ENCODE measurements at regions not wholly inside any gene's neighbourhood (a gene's known extent, or its start where the extent isn't known, plus 50 kb on each side); places are given as distances from the start of the nearest gene placed in this dataset.

DNA sequence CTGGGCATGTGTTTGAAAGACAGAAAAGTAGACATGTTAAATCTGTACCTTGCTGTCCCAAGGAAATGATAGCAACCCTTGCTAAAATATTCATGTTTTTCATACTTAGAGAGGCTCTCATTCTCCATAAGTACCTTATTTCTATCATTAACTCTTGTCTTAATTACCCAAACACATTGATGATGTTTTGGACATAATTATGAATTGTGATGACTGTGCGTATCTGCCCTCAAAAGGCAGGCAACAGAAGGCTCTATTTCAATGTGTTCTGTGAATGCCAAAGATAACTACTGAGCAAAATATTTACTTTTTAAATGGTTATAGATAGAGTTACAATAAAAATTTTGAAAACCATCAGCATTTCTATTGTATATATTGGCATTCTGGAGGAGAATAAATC, 1263.8 kb downstream of the ZPLD1 start (continued):
- no peak for TF ChIP-seq ETV6 (conservative IDR thresholded peaks at IDR 0.05 in 1 of 2, IDR thresholded peaks at IDR 0.05 in 1 of 2; ENCODE audit: borderline replicate concordance in 1 of 2, low read depth in 1 of 2)
- TF ChIP-seq POU2F2 (IDR thresholded peaks at IDR 0.05; ENCODE audit: borderline replicate concordance, low read depth, low read length), result no peak
- no peak for TF ChIP-seq FOS (IDR thresholded peaks at IDR 0.05; ENCODE audit: borderline replicate concordance, extremely low read depth, insufficient read length)
- no peak for TF ChIP-seq RB1 (IDR thresholded peaks at IDR 0.05; ENCODE audit: borderline replicate concordance)
- no peak for TF ChIP-seq BMI1 (IDR thresholded peaks at IDR 0.05; ENCODE audit: borderline replicate concordance)
- TF ChIP-seq RUNX3 (IDR thresholded peaks at IDR 0.05; ENCODE audit: low read length), result no peak
- no peak for TF ChIP-seq RAD51 (IDR thresholded peaks at IDR 0.05)

DNA sequence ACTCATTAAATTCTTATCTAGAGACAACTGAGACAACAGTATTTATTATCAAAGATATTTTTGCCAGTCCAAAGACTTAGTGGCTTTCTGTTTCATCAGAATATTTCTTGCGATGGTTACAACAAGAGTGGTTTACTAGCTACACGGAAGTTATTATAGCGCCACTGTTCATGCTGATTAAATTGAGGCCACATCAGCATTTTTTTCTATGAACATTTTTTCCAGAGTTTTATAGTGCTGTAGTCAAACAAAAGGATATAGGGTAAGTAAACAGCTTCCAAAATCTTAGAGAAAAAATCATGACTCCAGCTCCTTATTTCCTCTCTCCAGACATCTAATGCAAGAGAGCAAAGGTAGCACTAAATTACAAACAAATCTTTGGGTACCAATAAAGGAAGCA, 1264.4 kb downstream of the ZPLD1 start:
- SMC1A ChIA-PET (ENCODE audit: uncharacterized antibody, unreplicated experiment), result no interaction called here
- TF ChIP-seq JUND (IDR thresholded peaks at IDR 0.05; ENCODE audit: low read depth, low read length) (no peak), MXI1 (IDR thresholded peaks at IDR 0.05; ENCODE audit: low read depth, low read length) (no peak)
- H3K27me3 ChIP-seq (replicated peaks in 1 of 2; ENCODE audit: control insufficient read depth in 2 of 2, insufficient read depth in 2 of 2, low read length in 1 of 2), result no peaks in the 10 kb centered on the region
- CTCF ChIA-PET, result interaction anchor here (1.6 kb wide), 1 partner anchor 160 kb away, joined by 4 read pairs; no protein-coding TSS in a partner anchor
- H3K9me3 ChIP-seq (replicated peaks; ENCODE audit: control insufficient read depth, insufficient read depth, low read length), result no peaks in the 10 kb centered on the region
- no peaks in the 10 kb centered on the region; the same call in 1 of the 2 replicates for H4K20me1 ChIP-seq (ENCODE audit: control insufficient read depth, insufficient read depth)
- in situ Hi-C loops (cut with MboI), result no loop called here
- H3K79me2 ChIP-seq (ENCODE audit: control insufficient read depth, insufficient read depth, low read length), result no peaks in the 10 kb centered on the region
- intact Hi-C loops (cut with micrococcal nuclease; ENCODE audit: unreplicated experiment), result no loop called here
- H3K4me3 ChIP-seq, result no peak overlapping the region
- H2AFZ ChIP-seq (ENCODE audit: control insufficient read depth, low read depth, low read length), result no peak overlapping the region
- RAD21 ChIA-PET (ENCODE audit: unreplicated experiment), result no interaction called here
- no peak overlapping the region for H3K27ac ChIP-seq (ENCODE audit: control insufficient read depth, insufficient read depth)
- no peak overlapping the region for H3K9ac ChIP-seq (ENCODE audit: control insufficient read depth, insufficient read depth, low read length)
- H3K4me1 ChIP-seq (ENCODE audit: control insufficient read depth, insufficient read depth, low read length), result no peaks in the 10 kb centered on the region
- WGBS (ENCODE audit: insufficient coverage, insufficient replicate concordance, low lambda C conversion rate, missing lambda C conversion rate), result 53% methylated on average over 3 of the region's 3 CpGs
- no peak overlapping the region for H3K4me2 ChIP-seq (ENCODE audit: control insufficient read depth, insufficient read depth)
- POLR2A ChIA-PET, result no interaction called here
- H3K36me3 ChIP-seq (ENCODE audit: control insufficient read depth in 2 of 2, insufficient read depth in 2 of 2, low read length in 1 of 2), result no peaks in the 10 kb centered on the region
- no TSS peak for BruUV-seq (replicated peaks)
- no peak for ATAC-seq
- DNase-seq (ENCODE audit: low read depth, low spot score), result no peak
- FAIRE-seq, result no peak
